ENCODE measurements at regions not wholly inside any gene's neighbourhood (a gene's known extent, or its start where the extent isn't known, plus 50 kb on each side); places are given as distances from the start of the nearest gene placed in this dataset.

- intact Hi-C loops (cut with micrococcal nuclease): loop anchor here (1.0 kb wide), 1 partner anchor 657 kb away; no protein-coding TSS in a partner anchor
- CTCF ChIA-PET: no interaction called here
- Histone ChIP-seq H3K4me2 (ENCODE audit: low read length) (no peak overlapping the region), H3K27me3 (ENCODE audit: low read length) (no peaks in the 10 kb centered on the region), H3K9me3 (ENCODE audit: low read length) (no peaks in the 10 kb centered on the region), H3K79me2 (ENCODE audit: low read length) (no peaks in the 10 kb centered on the region), H2AFZ (ENCODE audit: low read length) (no peak overlapping the region), H3K9me2 (replicated peaks; ENCODE audit: low read length) (no peaks in the 10 kb centered on the region), H3K4me3 (ENCODE audit: low read length) (no peak overlapping the region), H4K20me1 (ENCODE audit: low read length) (no peaks in the 10 kb centered on the region), H3F3A (ENCODE audit: low read length, unreplicated experiment) (no peaks in the 10 kb centered on the region), H3K9ac (ENCODE audit: low read length) (no peak overlapping the region), H3K27ac (ENCODE audit: low read length) (no peak overlapping the region), H3K36me3 (ENCODE audit: low read depth, low read length) (no peaks in the 10 kb centered on the region), H3K4me1 (ENCODE audit: insufficient read depth, low read length) (no peaks in the 10 kb centered on the region)
- TF ChIP-seq EZH2 (IDR thresholded peaks at IDR 0.05; ENCODE audit: low read length, unreplicated experiment) (no peak), EZH2phosphoT487 (IDR thresholded peaks at IDR 0.05; ENCODE audit: borderline replicate concordance, low read length) (no peak), CTCF (conservative IDR thresholded peaks at IDR 0.05; ENCODE audit: low read depth, low read length) (peak; percentile 85)
- DNase-seq (peak; percentile 68), ATAC-seq (peak; percentile 96)
- BruUV-seq (replicated peaks): no TSS peak
- POLR2A ChIA-PET (ENCODE audit: unreplicated experiment): no interaction called here
These were observed 89.5 kb downstream of the OR13H1 start for GRCh38 chrX:131633285-131633917.

GRCh38 chrX:131634900-131635299 is 91.0 kb downstream of the OR13H1 start:
- Histone ChIP-seq H3K4me1 (ENCODE audit: insufficient read depth, low read length) (no peaks in the 10 kb centered on the region), H3K9ac (ENCODE audit: low read length) (no peak overlapping the region), H2AFZ (ENCODE audit: low read length) (no peak overlapping the region), H3F3A (ENCODE audit: low read length, unreplicated experiment) (no peaks in the 10 kb centered on the region), H3K9me2 (replicated peaks; ENCODE audit: low read length) (no peaks in the 10 kb centered on the region), H3K9me3 (ENCODE audit: low read length) (no peaks in the 10 kb centered on the region), H3K79me2 (ENCODE audit: low read length) (no peaks in the 10 kb centered on the region), H3K36me3 (ENCODE audit: low read depth, low read length) (no peaks in the 10 kb centered on the region), H4K20me1 (ENCODE audit: low read length) (no peaks in the 10 kb centered on the region), H3K27me3 (ENCODE audit: low read length) (no peaks in the 10 kb centered on the region), H3K27ac (ENCODE audit: low read length) (no peak overlapping the region), H3K4me2 (ENCODE audit: low read length) (no peak overlapping the region), H3K4me3 (ENCODE audit: low read length) (no peak overlapping the region)
- POLR2A ChIA-PET (ENCODE audit: unreplicated experiment): no interaction called here
- TF ChIP-seq CTCF (conservative IDR thresholded peaks at IDR 0.05; ENCODE audit: low read depth, low read length) (no peak), EZH2 (IDR thresholded peaks at IDR 0.05; ENCODE audit: low read length, unreplicated experiment) (no peak), EZH2phosphoT487 (IDR thresholded peaks at IDR 0.05; ENCODE audit: borderline replicate concordance, low read length) (no peak)
- ATAC-seq (no peak), DNase-seq (no peak)
- CTCF ChIA-PET: no interaction called here
- intact Hi-C loops (cut with micrococcal nuclease): no loop called here
- BruUV-seq (replicated peaks): no TSS peak

GRCh38 chrX:131646106-131646505 is 102.2 kb downstream of the OR13H1 start:
- no peaks in the 10 kb centered on the region for H3F3A ChIP-seq (ENCODE audit: low read length, unreplicated experiment)
- ChIA-PET POLR2A (ENCODE audit: unreplicated experiment) (no interaction called here), CTCF (no interaction called here)
- no peak overlapping the region for H2AFZ ChIP-seq (ENCODE audit: low read length)
- H3K36me3 ChIP-seq (ENCODE audit: low read depth, low read length): no peaks in the 10 kb centered on the region
- H3K9me3 ChIP-seq (ENCODE audit: low read length): no peaks in the 10 kb centered on the region
- H4K20me1 ChIP-seq (ENCODE audit: low read length): no peaks in the 10 kb centered on the region
- H3K9me2 ChIP-seq (replicated peaks; ENCODE audit: low read length): no peaks in the 10 kb centered on the region
- TF ChIP-seq EZH2phosphoT487 (IDR thresholded peaks at IDR 0.05; ENCODE audit: borderline replicate concordance, low read length) (no peak), EZH2 (IDR thresholded peaks at IDR 0.05; ENCODE audit: low read length, unreplicated experiment) (no peak), CTCF (conservative IDR thresholded peaks at IDR 0.05; ENCODE audit: low read depth, low read length) (no peak)
- H3K4me1 ChIP-seq (ENCODE audit: insufficient read depth, low read length): peaks cover 13% of the 10 kb centered on the region
- intact Hi-C loops (cut with micrococcal nuclease): no loop called here
- H3K27ac ChIP-seq (ENCODE audit: low read length): no peak overlapping the region
- no TSS peak for BruUV-seq (replicated peaks)
- H3K9ac ChIP-seq (ENCODE audit: low read length): no peak overlapping the region
- H3K4me3 ChIP-seq (ENCODE audit: low read length): no peak overlapping the region
- peaks cover 5% of the 10 kb centered on the region; the same call in 1 of the 2 replicates for H3K27me3 ChIP-seq (ENCODE audit: low read length)
- DNase-seq: no peak
- H3K79me2 ChIP-seq (ENCODE audit: low read length): no peaks in the 10 kb centered on the region
- ATAC-seq: no peak
- H3K4me2 ChIP-seq (ENCODE audit: low read length): no peak overlapping the region
